ENCODE measurements at regions not wholly inside any gene's neighbourhood (a gene's known extent, or its start where the extent isn't known, plus 50 kb on each side); places are given as distances from the start of the nearest gene placed in this dataset.

DNA sequence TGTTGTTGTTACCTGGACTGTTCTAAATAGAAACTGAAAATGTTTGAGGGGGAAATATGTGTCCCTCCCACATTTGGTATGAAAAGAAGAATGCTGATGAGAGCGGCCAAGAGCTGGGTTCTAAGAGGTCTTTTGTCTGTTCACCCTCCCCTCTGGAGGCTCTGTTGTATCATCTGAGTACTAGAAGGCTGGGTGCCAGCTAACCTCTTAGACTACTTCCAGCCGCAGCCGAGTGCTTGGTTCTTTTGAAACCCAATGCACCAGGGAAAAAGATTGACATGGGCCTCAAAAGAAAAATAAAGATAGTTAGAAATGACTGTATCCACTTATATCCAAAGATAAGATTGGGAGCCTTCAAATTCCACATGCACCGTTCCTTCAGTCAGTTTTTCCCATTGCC lies 255.9 kb downstream of the TXNL1 start:
- ChIA-PET POLR2A (no interaction called here), CTCF (no interaction called here)
- Histone ChIP-seq H3K27ac (ENCODE audit: low read length) (no peak overlapping the region), H3K4me3 (ENCODE audit: low read depth in 2 of 2, low read length in 2 of 2) (no peak overlapping the region), H3K9me3 (ENCODE audit: control insufficient read depth, insufficient read depth, low read depth, low read length) (no peaks in the 10 kb centered on the region), H3K36me3 (ENCODE audit: control insufficient read depth, insufficient read depth, low read length) (no peaks in the 10 kb centered on the region), H3K27me3 (ENCODE audit: control insufficient read depth, insufficient read depth, low read length) (no peaks in the 10 kb centered on the region), H3K4me1 (ENCODE audit: control insufficient read depth, insufficient read depth, low read length) (no peaks in the 10 kb centered on the region)
- ATAC-seq (no peak), DNase-seq (ENCODE audit: low read depth, low spot score) (no peak)
- in situ Hi-C loops (cut with HindIII; ENCODE audit: low pct_unique_long_range_greater_than_20kb, low sequenced_read_pairs) = no loop called here
- no TSS peak for BruUV-seq (replicated peaks)
- intact Hi-C loops (cut with micrococcal nuclease; ENCODE audit: unreplicated experiment) = no loop called here
- TF ChIP-seq SIN3A (IDR thresholded peaks at IDR 0.05; ENCODE audit: borderline replicate concordance, insufficient read depth, low read depth, low read length) (no peak), POLR2AphosphoS5 (IDR thresholded peaks at IDR 0.05; ENCODE audit: low read depth, low read length) (no peak), TCF7L2 (IDR thresholded peaks at IDR 0.05; ENCODE audit: low read depth, low read length) (no peak)
- TF ChIP-seq, protein P1, sequence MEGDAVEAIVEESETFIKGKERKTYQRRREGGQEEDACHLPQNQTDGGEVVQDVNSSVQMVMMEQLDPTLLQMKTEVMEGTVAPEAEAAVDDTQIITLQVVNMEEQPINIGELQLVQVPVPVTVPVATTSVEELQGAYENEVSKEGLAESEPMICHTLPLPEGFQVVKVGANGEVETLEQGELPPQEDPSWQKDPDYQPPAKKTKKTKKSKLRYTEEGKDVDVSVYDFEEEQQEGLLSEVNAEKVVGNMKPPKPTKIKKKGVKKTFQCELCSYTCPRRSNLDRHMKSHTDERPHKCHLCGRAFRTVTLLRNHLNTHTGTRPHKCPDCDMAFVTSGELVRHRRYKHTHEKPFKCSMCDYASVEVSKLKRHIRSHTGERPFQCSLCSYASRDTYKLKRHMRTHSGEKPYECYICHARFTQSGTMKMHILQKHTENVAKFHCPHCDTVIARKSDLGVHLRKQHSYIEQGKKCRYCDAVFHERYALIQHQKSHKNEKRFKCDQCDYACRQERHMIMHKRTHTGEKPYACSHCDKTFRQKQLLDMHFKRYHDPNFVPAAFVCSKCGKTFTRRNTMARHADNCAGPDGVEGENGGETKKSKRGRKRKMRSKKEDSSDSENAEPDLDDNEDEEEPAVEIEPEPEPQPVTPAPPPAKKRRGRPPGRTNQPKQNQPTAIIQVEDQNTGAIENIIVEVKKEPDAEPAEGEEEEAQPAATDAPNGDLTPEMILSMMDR (IDR thresholded peaks at IDR 0.05) = no peak
- TF ChIP-seq, protein P2, sequence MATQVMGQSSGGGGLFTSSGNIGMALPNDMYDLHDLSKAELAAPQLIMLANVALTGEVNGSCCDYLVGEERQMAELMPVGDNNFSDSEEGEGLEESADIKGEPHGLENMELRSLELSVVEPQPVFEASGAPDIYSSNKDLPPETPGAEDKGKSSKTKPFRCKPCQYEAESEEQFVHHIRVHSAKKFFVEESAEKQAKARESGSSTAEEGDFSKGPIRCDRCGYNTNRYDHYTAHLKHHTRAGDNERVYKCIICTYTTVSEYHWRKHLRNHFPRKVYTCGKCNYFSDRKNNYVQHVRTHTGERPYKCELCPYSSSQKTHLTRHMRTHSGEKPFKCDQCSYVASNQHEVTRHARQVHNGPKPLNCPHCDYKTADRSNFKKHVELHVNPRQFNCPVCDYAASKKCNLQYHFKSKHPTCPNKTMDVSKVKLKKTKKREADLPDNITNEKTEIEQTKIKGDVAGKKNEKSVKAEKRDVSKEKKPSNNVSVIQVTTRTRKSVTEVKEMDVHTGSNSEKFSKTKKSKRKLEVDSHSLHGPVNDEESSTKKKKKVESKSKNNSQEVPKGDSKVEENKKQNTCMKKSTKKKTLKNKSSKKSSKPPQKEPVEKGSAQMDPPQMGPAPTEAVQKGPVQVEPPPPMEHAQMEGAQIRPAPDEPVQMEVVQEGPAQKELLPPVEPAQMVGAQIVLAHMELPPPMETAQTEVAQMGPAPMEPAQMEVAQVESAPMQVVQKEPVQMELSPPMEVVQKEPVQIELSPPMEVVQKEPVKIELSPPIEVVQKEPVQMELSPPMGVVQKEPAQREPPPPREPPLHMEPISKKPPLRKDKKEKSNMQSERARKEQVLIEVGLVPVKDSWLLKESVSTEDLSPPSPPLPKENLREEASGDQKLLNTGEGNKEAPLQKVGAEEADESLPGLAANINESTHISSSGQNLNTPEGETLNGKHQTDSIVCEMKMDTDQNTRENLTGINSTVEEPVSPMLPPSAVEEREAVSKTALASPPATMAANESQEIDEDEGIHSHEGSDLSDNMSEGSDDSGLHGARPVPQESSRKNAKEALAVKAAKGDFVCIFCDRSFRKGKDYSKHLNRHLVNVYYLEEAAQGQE (IDR thresholded peaks at IDR 0.05; ENCODE audit: insufficient read depth in 1 of 2, low read depth in 2 of 2, low read length in 1 of 2) = no peak

DNA sequence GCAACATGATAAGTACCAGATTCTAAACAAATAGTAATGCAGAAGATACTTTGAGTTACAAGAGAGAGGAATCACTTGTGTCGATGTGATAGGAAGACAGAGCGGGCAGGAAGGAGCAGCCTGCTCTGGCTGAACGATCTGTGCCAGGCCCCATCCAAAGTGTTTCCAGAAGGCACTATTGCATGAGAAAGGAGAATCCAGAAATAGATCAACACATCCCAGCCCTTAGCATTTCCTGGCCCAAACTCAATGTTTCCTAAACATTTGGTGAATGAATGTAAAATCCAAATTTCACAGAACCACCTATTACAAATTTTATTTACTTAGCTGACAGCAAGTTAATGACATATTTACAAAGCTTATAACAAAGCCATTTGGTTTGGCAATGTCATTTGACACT lies 257.2 kb downstream of the TXNL1 start:
- no TSS peak for BruUV-seq (replicated peaks)

More for the DNA sequence above, 257.2 kb downstream of the TXNL1 start:
- intact Hi-C loops (cut with micrococcal nuclease; ENCODE audit: unreplicated experiment) = no loop called here
- in situ Hi-C loops (cut with HindIII; ENCODE audit: low pct_unique_long_range_greater_than_20kb, low sequenced_read_pairs) = no loop called here
- Histone ChIP-seq H3K36me3 (ENCODE audit: control insufficient read depth, insufficient read depth, low read length) (no peaks in the 10 kb centered on the region), H3K9me3 (ENCODE audit: control insufficient read depth, insufficient read depth, low read depth, low read length) (no peaks in the 10 kb centered on the region), H3K4me3 (ENCODE audit: low read depth in 2 of 2, low read length in 2 of 2) (no peak overlapping the region), H3K27ac (ENCODE audit: low read length) (no peak overlapping the region), H3K4me1 (ENCODE audit: control insufficient read depth, insufficient read depth, low read length) (no peaks in the 10 kb centered on the region), H3K27me3 (ENCODE audit: control insufficient read depth, insufficient read depth, low read length) (no peaks in the 10 kb centered on the region)
- ATAC-seq (no peak), DNase-seq (ENCODE audit: low read depth, low spot score) (no peak)
- CTCF ChIA-PET = no interaction called here
- TF ChIP-seq, protein P1 (IDR thresholded peaks at IDR 0.05) = no peak
- TF ChIP-seq, protein P2 (IDR thresholded peaks at IDR 0.05; ENCODE audit: insufficient read depth in 1 of 2, low read depth in 2 of 2, low read length in 1 of 2) = no peak
- TF ChIP-seq TCF7L2 (IDR thresholded peaks at IDR 0.05; ENCODE audit: low read depth, low read length) (no peak), SIN3A (IDR thresholded peaks at IDR 0.05; ENCODE audit: borderline replicate concordance, insufficient read depth, low read depth, low read length) (no peak), POLR2AphosphoS5 (IDR thresholded peaks at IDR 0.05; ENCODE audit: low read depth, low read length) (no peak)
- POLR2A ChIA-PET = no interaction called here

All from Panc1 (cell line).